ENCODE measurements at regions not wholly inside any gene's neighbourhood (a gene's known extent, or its start where the extent isn't known, plus 50 kb on each side); places are given as distances from the start of the nearest gene placed in this dataset.

DNA sequence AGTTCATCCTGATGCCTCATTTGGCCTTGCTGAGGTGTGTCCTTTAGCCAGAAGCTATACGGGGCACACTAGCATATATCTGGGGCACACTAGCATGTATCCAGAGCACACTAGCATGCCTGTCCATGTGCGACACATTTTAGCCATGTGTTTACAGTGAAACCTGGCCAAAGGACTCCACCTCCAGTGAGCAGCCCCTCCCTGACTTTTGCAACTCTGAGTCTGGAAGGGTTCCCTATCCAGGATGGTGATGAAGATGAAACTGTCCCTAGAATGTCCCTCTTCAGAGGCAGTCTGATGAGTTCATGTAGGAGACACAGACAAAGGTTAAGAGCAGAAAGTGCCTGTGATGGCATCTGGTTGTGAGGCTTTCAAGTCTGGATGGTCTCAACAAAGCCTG is 61.4 kb upstream of the LGALSL start:
- Histone ChIP-seq H3K27ac (ENCODE audit: low read depth) (no peak overlapping the region), H3K4me1 (ENCODE audit: insufficient read depth) (no peaks in the 10 kb centered on the region), H3K36me3 (ENCODE audit: insufficient read depth) (no peaks in the 10 kb centered on the region), H3K4me3 (ENCODE audit: low read depth, low read length) (no peak overlapping the region)
- 87% methylated on average over 2 of the region's 2 CpGs for WGBS
- no peak for DNase-seq (ENCODE audit: extremely low spot score)

DNA sequence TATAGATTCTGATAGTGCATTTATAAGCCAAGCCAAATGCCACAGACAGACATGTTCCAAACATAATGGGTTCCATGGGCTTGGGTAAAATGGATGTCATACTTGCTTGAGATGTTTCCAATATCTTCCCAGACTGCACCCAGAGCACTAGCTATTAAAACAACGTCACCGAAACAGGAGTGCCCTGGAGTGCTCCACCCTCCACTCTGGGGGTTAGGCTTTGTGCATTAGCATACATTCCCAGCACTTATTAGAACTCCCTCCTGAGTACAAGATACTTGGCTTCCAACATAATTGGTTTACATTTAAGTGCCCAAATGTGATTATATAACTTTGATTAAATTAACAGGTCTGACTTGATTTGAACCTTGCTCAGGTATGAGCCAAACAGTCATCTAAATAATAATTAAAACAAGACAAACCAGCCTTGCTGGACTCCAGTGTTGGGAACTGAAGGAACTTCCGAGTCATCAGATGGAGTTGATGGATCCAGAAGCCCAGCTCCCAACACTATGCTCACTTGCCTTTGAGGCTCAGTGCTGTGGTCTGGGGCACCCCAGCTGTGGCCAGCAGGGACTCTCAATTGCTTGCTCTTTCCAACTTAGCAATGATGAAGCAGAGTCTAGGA is 60.5 kb upstream of the LGALSL start:
- Histone ChIP-seq H3K27ac (ENCODE audit: low read depth) (no peak overlapping the region), H3K36me3 (ENCODE audit: insufficient read depth) (no peaks in the 10 kb centered on the region), H3K4me1 (ENCODE audit: insufficient read depth) (no peaks in the 10 kb centered on the region), H3K4me3 (ENCODE audit: low read depth, low read length) (no peak overlapping the region)
- no peak for DNase-seq (ENCODE audit: extremely low spot score)
- WGBS: 91% methylated on average over 3 of the region's 3 CpGs

DNA sequence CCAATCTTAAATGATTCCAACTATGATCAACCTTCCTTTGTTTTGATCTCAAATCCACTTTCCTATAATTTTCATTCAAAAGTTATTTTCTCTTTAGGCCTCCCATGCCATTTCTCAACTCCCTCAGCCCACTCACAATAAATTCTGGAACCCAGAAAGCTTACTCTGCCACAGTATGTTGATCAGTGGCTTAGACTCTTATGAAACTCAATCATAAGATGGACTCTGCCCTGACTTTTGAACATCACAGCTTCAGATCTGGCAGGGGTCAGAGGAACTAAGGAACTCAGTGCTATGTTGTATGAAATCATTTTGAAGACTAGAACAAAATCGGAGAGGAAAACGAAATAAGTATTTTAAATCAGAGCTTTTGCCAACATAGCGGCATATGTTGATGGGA is 59.8 kb upstream of the LGALSL start:
- no peaks in the 10 kb centered on the region for H3K4me1 ChIP-seq (ENCODE audit: insufficient read depth)
- 95% methylated on average over 3 of the region's 3 CpGs for WGBS
- H3K27ac ChIP-seq (ENCODE audit: low read depth): no peak overlapping the region
- H3K36me3 ChIP-seq (ENCODE audit: insufficient read depth): no peaks in the 10 kb centered on the region
- H3K4me3 ChIP-seq (ENCODE audit: low read depth, low read length): no peak overlapping the region
- no peak for DNase-seq (ENCODE audit: extremely low spot score)

DNA sequence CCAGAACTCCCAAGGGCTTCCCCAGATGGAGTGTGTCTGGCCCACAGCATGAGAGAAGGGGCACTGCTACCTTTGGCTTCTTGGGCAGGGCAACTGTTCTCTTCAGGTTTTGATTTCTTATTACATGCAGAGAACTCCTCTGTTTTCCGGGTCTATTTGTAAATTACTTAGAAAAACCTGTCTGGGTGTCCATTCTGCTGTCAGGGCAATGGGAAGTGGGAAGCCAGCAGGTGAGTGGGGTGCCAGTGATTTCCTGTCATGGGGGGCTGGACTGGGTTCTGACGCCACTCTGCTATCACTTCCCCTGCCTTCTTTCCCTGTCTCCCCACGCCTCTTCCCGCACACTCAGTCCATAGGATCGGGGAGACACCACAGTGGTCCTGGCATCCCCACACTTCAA is 58.0 kb upstream of the LGALSL start:
- WGBS: 85% methylated on average over 5 of the region's 5 CpGs
- Histone ChIP-seq H3K27ac (ENCODE audit: low read depth) (no peak overlapping the region), H3K36me3 (ENCODE audit: insufficient read depth) (no peaks in the 10 kb centered on the region), H3K4me1 (ENCODE audit: insufficient read depth) (no peaks in the 10 kb centered on the region), H3K4me3 (ENCODE audit: low read depth, low read length) (no peak overlapping the region)
- no peak for DNase-seq (ENCODE audit: extremely low spot score)

DNA sequence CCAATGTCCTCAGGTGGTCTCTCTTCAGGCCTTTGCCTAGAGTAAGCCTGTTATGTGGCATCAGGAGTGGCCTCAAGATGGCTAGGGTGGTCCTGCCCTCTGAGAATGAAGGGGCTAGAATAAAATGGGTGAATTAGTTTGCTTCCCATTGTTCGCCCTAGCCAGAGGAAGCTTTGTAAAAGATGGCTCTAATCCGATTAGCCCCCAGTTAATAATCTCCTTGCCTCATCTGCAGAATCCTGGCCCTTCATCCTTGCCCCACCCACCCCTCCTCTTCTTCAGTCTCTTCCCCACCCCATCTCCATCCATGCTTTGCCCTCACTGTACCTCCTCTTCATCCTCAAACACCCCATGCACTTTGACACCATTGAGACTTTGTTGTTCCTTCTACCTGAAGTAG is 57.4 kb upstream of the LGALSL start:
- no peak for DNase-seq (ENCODE audit: extremely low spot score)
- H3K36me3 ChIP-seq (ENCODE audit: insufficient read depth): no peaks in the 10 kb centered on the region
- H3K27ac ChIP-seq (ENCODE audit: low read depth): no peak overlapping the region
- WGBS: 98% methylated on average over 2 of the region's 2 CpGs
- no peaks in the 10 kb centered on the region for H3K4me1 ChIP-seq (ENCODE audit: insufficient read depth)
- no peak overlapping the region for H3K4me3 ChIP-seq (ENCODE audit: low read depth, low read length)

DNA sequence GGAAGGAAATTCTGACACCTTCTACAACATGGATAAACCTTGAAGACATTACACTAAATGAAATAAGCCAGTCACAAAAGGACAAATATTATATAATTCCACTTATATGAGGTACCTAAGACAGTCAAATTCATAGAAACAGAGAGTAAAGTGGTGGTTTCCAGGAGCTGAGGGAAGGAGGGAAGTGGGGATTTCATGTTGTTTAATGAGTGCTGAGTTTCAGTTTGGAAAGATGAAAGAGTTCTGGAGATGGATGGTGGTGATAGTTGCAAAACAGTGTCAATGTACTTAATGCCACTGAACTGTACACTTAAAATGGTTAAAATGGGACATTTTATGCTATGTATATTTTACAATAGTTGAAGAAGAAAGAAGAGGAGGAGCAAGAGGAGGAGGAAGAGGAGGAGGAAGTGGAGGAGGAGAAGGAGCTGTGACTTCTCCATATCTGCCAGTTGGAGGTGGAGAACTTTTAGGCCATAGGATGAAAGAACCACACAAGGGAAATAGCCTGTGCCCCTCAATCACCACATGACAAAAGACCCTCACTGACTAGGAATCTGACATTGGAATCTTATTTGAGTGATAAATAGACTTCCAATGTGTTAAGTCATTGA is 55.3 kb upstream of the LGALSL start:
- no peaks in the 10 kb centered on the region for H3K4me1 ChIP-seq (ENCODE audit: insufficient read depth)
- no peak overlapping the region for H3K27ac ChIP-seq (ENCODE audit: low read depth)
- DNase-seq (ENCODE audit: extremely low spot score): no peak
- H3K4me3 ChIP-seq (ENCODE audit: low read depth, low read length): no peak overlapping the region
- H3K36me3 ChIP-seq (ENCODE audit: insufficient read depth): no peaks in the 10 kb centered on the region

DNA sequence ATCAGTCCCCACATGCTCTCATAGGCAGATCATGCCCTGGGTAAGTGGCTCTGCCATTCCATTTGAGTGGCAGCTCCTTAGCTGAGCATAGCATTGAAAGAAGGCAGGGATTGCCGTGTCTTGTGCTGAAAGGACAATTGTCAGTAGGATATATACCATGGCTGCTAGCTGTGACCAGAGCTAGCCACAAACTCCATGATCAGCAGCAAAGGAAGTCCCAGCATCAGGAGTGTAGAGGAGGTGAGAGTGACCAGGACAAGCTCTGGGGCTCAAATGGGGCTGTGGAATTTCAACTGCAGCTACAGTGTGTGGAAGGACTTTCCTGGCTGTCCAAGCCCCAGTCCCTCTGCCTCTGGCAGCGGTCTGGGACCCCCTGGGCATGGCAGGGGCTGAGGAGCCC is 54.4 kb upstream of the LGALSL start:
- H3K4me1 ChIP-seq (ENCODE audit: insufficient read depth): no peaks in the 10 kb centered on the region
- WGBS: 94% methylated on average over 2 of the region's 2 CpGs
- no peak overlapping the region for H3K27ac ChIP-seq (ENCODE audit: low read depth)
- no peak overlapping the region for H3K4me3 ChIP-seq (ENCODE audit: low read depth, low read length)
- DNase-seq (ENCODE audit: extremely low spot score): no peak
- H3K36me3 ChIP-seq (ENCODE audit: insufficient read depth): no peaks in the 10 kb centered on the region

DNA sequence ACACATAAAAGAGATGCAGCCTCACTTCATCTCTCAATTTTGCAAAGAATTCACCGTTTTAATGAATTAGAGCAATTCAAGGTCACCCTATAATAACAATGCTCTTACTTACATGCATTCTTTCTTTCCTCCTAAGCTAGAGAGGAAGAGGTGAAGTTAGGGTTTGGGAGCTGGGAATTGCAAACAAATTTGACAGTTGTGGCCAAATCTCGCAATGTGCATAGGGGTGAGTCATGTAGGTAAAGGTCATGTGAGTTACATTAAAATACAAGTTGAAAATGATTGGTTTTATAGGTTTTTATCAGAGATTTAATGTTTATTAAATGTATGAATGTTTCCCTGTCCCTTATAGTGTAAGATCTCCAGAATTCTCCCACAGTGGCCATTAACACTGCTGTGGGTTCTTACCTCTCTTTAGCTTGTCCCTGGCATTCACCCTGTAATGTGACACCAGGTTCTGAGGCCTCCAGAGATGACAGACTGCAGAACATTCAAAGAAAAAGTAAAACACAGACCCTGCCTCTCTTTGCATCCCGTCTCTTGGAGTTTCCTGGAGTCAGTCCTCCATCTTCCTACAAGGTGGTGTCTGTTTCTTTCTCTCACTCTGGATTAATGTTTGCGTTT is 53.7 kb upstream of the LGALSL start:
- Histone ChIP-seq H3K27ac (ENCODE audit: low read depth) (no peak overlapping the region), H3K36me3 (ENCODE audit: insufficient read depth) (no peaks in the 10 kb centered on the region), H3K4me1 (ENCODE audit: insufficient read depth) (no peaks in the 10 kb centered on the region), H3K4me3 (ENCODE audit: low read depth, low read length) (no peak overlapping the region)
- WGBS: 73% methylated on average over 4 of the region's 4 CpGs
- DNase-seq (ENCODE audit: extremely low spot score): no peak

DNA sequence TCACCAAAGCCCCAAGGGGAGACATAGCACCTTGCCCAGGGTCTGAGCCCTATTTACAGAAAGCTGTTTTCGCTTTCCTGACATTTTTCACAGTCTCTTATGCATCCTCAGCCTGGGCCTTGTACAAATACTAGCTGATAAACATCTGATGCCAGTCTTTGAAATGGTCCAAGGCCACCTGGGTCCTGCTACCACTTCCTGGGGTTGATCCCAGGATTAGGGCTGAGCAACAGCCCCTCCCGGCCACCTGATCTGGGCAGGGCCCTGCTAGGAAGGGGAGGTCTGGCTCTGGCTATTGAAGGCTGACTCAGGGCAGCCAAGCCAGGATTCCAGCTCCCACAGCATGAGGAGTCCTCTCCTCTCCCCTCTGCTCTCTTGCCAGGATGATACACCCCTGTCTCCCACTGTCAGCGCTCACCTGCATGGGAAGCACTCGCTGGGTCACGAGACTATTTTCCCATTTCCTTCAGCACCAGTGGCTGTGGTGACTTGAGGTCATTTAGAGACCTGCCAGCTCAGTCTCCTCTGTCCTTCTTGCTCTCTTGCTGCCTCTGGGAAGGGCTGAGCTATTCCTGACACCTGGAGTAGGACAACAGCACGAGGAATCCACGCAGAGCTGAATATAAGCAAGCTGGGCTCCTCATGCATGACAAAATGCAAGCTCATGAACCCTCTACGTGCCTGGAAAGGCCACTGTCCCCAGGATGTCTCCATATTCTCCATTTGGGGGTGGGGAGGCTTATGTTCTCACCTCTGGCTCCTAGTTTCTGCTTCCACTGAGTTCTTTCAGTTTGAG is 53.0 kb upstream of the LGALSL start:
- WGBS: 85% methylated on average over 8 of the region's 8 CpGs

DNA sequence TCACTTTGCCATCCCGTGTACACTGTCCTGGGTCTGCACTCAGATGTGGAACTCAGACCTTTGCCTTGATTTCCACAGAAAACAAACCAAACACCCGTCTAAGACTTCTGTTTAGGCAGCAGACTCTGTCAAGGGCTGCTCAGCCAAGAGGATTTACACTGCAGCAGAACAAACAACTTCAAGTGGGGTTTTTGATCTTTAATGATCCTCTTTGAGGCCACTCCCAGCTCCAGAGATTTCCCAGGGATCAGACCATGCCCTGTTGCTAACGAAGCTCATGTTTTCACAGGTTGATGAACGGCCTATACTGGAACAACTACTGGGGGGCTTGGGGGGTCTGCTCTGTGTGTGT is 52.5 kb upstream of the LGALSL start:
- H3K27ac ChIP-seq (ENCODE audit: low read depth): no peak overlapping the region
- no peaks in the 10 kb centered on the region for H3K4me1 ChIP-seq (ENCODE audit: insufficient read depth)
- no peak for DNase-seq (ENCODE audit: extremely low spot score)
- no peak overlapping the region for H3K4me3 ChIP-seq (ENCODE audit: low read depth, low read length)
- WGBS: 67% methylated on average over 4 of the region's 4 CpGs
- H3K36me3 ChIP-seq (ENCODE audit: insufficient read depth): no peaks in the 10 kb centered on the region

More for the DNA sequence above, 53.0 kb upstream of the LGALSL start:
- no peak overlapping the region for H3K27ac ChIP-seq (ENCODE audit: low read depth)
- H3K4me3 ChIP-seq (ENCODE audit: low read depth, low read length): no peak overlapping the region
- DNase-seq (ENCODE audit: extremely low spot score): no peak
- no peaks in the 10 kb centered on the region for H3K4me1 ChIP-seq (ENCODE audit: insufficient read depth)
- no peaks in the 10 kb centered on the region for H3K36me3 ChIP-seq (ENCODE audit: insufficient read depth)

DNA sequence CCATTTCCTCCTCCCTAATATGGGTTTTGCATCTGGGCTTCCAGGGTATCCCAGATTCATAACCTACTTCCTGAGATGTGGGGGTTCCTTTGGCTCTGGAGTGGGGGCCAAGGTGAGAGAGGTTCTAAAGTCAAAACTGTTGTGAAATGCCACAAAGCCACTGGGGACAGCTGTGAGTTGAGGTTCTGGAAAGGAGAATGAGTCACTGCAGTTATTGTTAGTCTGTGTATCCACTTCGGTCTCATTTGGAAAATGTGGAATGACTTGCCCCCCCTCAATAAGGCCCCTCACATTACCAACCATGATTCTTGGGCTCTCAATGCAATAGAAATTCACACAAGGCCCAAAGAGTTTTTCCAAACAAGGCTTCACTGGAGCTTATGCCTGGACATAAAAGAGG is 51.1 kb upstream of the LGALSL start:
- WGBS: 49% methylated on average over 1 of the region's 1 CpG
- Histone ChIP-seq H3K4me3 (ENCODE audit: low read depth, low read length) (no peak overlapping the region), H3K36me3 (ENCODE audit: insufficient read depth) (no peaks in the 10 kb centered on the region), H3K4me1 (ENCODE audit: insufficient read depth) (no peaks in the 10 kb centered on the region), H3K27ac (ENCODE audit: low read depth) (no peak overlapping the region)
- no peak for DNase-seq (ENCODE audit: extremely low spot score)

DNA sequence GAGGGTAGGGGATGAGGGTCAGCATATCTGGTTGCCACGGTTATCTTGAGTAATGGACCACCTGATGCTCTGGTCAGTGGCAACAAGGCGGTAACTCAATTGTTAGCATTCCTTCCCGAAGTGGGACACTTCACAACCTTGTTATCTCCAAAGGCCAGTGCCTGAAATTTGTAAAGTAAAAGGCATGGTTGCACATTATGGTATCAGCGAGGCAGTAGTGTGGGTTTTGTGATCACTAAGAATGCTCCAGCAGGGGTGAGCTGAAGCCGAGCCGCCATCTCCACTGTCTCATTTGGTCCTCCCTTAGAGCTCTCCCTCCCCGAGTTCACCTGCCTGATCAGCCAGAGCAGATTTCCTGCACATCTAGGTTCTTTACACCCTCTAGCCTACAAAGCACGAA is 50.5 kb upstream of the LGALSL start:
- peak overlapping the region; percentile 65 for H3K27ac ChIP-seq (ENCODE audit: low read depth)
- DNase-seq (ENCODE audit: extremely low spot score): no peak
- H3K4me1 ChIP-seq (ENCODE audit: insufficient read depth): no peaks in the 10 kb centered on the region
- H3K36me3 ChIP-seq (ENCODE audit: insufficient read depth): no peaks in the 10 kb centered on the region
- 79% methylated on average over 8 of the region's 8 CpGs for WGBS
- H3K4me3 ChIP-seq (ENCODE audit: low read depth, low read length): no peak overlapping the region

DNA sequence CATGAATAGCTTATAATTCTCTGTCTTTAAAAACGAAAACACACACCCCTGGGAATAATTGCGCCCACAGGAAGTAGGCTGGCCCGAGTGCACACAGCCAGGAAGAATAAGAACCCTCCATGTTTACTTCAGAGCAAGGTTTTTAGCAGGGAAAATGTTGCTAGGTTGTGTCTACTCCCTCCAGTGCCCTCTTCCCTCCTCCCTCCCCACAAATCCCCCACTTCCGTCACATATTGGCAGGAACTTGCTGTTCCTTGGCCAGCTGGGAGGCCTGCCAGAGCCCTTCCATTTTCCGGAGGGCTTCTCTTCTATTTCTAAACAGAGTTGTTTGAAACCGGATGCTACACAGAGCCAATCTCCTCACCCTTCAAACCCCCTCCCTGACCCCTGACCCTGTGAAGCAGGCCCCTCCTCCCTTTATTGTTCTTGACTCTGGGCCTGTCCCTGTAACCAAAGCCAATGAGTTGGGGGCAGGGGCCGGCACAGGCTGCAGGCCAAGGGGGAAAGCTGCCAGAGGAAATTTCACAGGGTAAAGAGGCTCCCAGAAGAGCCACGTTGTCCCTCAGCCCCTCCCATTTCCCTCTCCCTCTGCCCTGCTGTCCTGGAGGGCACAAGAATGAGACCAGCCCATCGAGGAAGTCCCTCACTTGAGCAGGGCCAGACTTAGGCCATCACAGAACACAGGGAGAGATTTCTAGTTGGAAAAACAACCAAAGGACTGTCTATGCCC is 49.8 kb upstream of the LGALSL start:
- Histone ChIP-seq H3K4me3 (ENCODE audit: low read depth, low read length) (no peak overlapping the region), H3K27ac (ENCODE audit: low read depth) (peak overlapping the region; percentile 65), H3K4me1 (ENCODE audit: insufficient read depth) (no peaks in the 10 kb centered on the region), H3K36me3 (ENCODE audit: insufficient read depth) (no peaks in the 10 kb centered on the region)
- WGBS: 11% methylated on average over 9 of the region's 9 CpGs
- DNase-seq (ENCODE audit: extremely low spot score): peak; percentile 83
